ENCODE measurements at regions not wholly inside any gene's neighbourhood (a gene's known extent, or its start where the extent isn't known, plus 50 kb on each side); places are given as distances from the start of the nearest gene placed in this dataset.

DNA sequence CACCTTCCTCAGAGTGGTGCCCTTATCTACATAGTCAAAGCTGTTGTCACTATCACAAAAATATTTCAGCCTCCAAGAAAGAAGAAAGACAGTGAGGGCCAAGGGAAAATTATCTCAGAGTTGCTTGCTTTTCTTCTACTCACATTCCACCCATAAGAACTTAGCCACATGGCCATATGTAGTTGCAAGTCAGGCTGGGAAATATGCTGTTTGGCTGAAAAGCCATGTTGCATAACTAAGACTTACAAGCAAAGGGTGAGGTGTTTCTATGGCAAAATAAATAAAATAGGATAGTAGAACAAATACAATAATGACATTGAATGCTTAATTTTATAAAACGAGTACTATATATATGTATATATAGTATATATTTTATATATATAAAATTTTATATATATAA lies 365.9 kb upstream of the PABPC4L start:
- TF ChIP-seq, protein P1, sequence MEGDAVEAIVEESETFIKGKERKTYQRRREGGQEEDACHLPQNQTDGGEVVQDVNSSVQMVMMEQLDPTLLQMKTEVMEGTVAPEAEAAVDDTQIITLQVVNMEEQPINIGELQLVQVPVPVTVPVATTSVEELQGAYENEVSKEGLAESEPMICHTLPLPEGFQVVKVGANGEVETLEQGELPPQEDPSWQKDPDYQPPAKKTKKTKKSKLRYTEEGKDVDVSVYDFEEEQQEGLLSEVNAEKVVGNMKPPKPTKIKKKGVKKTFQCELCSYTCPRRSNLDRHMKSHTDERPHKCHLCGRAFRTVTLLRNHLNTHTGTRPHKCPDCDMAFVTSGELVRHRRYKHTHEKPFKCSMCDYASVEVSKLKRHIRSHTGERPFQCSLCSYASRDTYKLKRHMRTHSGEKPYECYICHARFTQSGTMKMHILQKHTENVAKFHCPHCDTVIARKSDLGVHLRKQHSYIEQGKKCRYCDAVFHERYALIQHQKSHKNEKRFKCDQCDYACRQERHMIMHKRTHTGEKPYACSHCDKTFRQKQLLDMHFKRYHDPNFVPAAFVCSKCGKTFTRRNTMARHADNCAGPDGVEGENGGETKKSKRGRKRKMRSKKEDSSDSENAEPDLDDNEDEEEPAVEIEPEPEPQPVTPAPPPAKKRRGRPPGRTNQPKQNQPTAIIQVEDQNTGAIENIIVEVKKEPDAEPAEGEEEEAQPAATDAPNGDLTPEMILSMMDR (IDR thresholded peaks at IDR 0.05), result no peak
- TF ChIP-seq POLR2A (IDR thresholded peaks at IDR 0.05; ENCODE audit: low read depth) (no peak), POLR2AphosphoS5 (IDR thresholded peaks at IDR 0.05) (no peak), EP300 (IDR thresholded peaks at IDR 0.05) (no peak)
